Effector memory CD8-positive, alpha-beta T cell (primary cell): ENCODE measurements at regions not wholly inside any gene's neighbourhood (a gene's known extent, or its start where the extent isn't known, plus 50 kb on each side); places are given as distances from the start of the nearest gene placed in this dataset.
"Not testable (repeated sequence)": the region's sequence is repeated elsewhere in the genome, so short reads cannot be mapped to it uniquely, and the experiment has no call there.

Experiments
- ATAC-seq: fragments of 150-1000 bp; cut with Tn5 transposase; replicated peaks from 2 replicates; pipeline ENCODE4 v1.10.0; 2021; ENCODE audit warnings: mild to moderate bottlenecking, moderate library complexity
- DNase-seq, 3 experiments: peaks; one replicate each; pipeline ENCODE4 v3.0.0; 2021
- H3K27ac Mint-ChIP-seq, 2 donors: one replicate each; pipeline ENCODE4 v1.8.0; 2022; ENCODE audit warnings: mild to moderate bottlenecking in 2 of 2, mixed read lengths in 2 of 2, moderate library complexity in 2 of 2
- H3K27me3 Mint-ChIP-seq, 2 donors: one replicate each; pipeline ENCODE4 v1.8.0; 2022; ENCODE audit warnings: mixed read lengths in 2 of 2
- H3K36me3 Mint-ChIP-seq: one replicate; pipeline ENCODE4 v1.8.0; 2022; ENCODE audit warnings: mild to moderate bottlenecking, moderate library complexity, mixed read lengths; ENCODE audit not compliant: insufficient read depth
- H3K4me1 Mint-ChIP-seq, 2 donors: one replicate each; pipeline ENCODE4 v1.8.0; 2022; ENCODE audit warnings: low read depth in 2 of 2, mixed read lengths in 2 of 2
- H3K4me3 Mint-ChIP-seq, 2 donors: one replicate each; pipeline ENCODE4 v1.8.0; 2022; ENCODE audit warnings: mild to moderate bottlenecking in 2 of 2, mixed read lengths in 2 of 2, moderate library complexity in 2 of 2
- H3K9me3 Mint-ChIP-seq, 2 donors: one replicate each; pipeline ENCODE4 v1.8.0; 2022; ENCODE audit warnings: mixed read lengths in 2 of 2

GRCh38 chr11:71705738-71706432 lies 123.2 kb upstream of the KRTAP5-11 start:
- not testable (repeated sequence) for H3K4me1 Mint-ChIP-seq, DNase-seq, H3K4me3 Mint-ChIP-seq, H3K36me3 Mint-ChIP-seq, ATAC-seq, H3K9me3 Mint-ChIP-seq, H3K27ac Mint-ChIP-seq, H3K27me3 Mint-ChIP-seq

- H3K27ac Mint-ChIP-seq, result peak overlapping the region in 1 of 2 donors; percentile 41
- H3K36me3 Mint-ChIP-seq, result not testable (repeated sequence)
Observed at GRCh38 chr11:71707083-71707482, 124.4 kb upstream of the KRTAP5-11 start.

GRCh38 chr11:71709541-71709940 lies 123.5 kb upstream of the DEFB108B start:
- DNase-seq, result peak in 1 of 3 experiments; percentile 5
- not testable (repeated sequence) for H3K36me3 Mint-ChIP-seq, H3K4me1 Mint-ChIP-seq, H3K27ac Mint-ChIP-seq, H3K9me3 Mint-ChIP-seq, H3K4me3 Mint-ChIP-seq, ATAC-seq, H3K27me3 Mint-ChIP-seq

More at GRCh38 chr11:71707083-71707482, 124.4 kb upstream of the KRTAP5-11 start:
- not testable (repeated sequence) for ATAC-seq, H3K27me3 Mint-ChIP-seq, H3K4me3 Mint-ChIP-seq, H3K9me3 Mint-ChIP-seq, H3K4me1 Mint-ChIP-seq, DNase-seq

- H3K9me3 Mint-ChIP-seq, H3K27ac Mint-ChIP-seq, ATAC-seq, H3K4me1 Mint-ChIP-seq, H3K4me3 Mint-ChIP-seq, H3K27me3 Mint-ChIP-seq, H3K36me3 Mint-ChIP-seq: not testable (repeated sequence)
- peak; percentile 42 to 76 (median 50) for DNase-seq
Observed at GRCh38 chr11:71710171-71710671, 122.8 kb upstream of the DEFB108B start.

DNA sequence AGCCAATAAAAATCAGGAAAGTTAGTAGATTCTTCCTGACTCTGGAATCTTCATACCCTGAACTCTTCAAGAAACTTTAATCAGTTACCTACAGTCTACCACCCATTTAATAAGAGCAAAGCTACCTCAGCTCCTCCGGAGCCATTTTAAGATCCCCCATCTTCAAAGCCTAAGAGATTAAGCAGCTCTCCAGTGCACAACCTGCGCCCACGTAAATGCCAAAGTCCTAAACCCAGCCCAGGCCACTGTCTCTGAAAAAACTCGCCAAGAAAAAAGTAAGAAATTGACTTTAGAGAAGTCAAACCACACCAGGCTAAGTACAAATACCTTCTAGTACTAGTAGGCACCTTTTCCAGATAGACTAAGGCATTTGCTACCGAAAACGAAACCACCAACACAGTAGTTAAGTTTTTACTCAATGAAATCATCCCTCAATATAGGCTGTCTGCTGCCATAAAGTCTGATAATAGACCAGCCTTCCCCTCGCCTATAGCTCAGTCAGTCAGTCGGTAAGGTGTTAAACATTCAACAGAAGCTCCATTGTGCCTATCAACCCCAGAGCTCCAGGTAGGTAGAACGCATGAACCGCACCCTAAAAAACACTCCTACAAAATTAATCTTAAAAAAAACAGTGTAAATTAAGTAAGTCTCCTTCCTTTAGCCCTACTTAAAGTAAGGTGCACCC lies 122.2 kb upstream of the DEFB108B start:
- not testable (repeated sequence) for ATAC-seq, H3K9me3 Mint-ChIP-seq, H3K27ac Mint-ChIP-seq, H3K4me1 Mint-ChIP-seq, H3K27me3 Mint-ChIP-seq, H3K36me3 Mint-ChIP-seq, H3K4me3 Mint-ChIP-seq
- peak in 2 of 3 experiments; percentile 18 to 51 for DNase-seq

- peak overlapping the region in 1 of 2 donors; percentile 46 for H3K27ac Mint-ChIP-seq
- not testable (repeated sequence) for DNase-seq, H3K4me1 Mint-ChIP-seq, ATAC-seq, H3K36me3 Mint-ChIP-seq, H3K9me3 Mint-ChIP-seq, H3K27me3 Mint-ChIP-seq, H3K4me3 Mint-ChIP-seq
Observed at GRCh38 chr11:71712350-71712749, 120.7 kb upstream of the DEFB108B start.

GRCh38 chr11:71712846-71713245 lies 120.2 kb upstream of the DEFB108B start:
- not testable (repeated sequence) for DNase-seq, H3K27me3 Mint-ChIP-seq, H3K36me3 Mint-ChIP-seq, H3K4me1 Mint-ChIP-seq, H3K4me3 Mint-ChIP-seq, H3K9me3 Mint-ChIP-seq, ATAC-seq
- peak overlapping the region in 1 of 2 donors; percentile 46 for H3K27ac Mint-ChIP-seq

DNA sequence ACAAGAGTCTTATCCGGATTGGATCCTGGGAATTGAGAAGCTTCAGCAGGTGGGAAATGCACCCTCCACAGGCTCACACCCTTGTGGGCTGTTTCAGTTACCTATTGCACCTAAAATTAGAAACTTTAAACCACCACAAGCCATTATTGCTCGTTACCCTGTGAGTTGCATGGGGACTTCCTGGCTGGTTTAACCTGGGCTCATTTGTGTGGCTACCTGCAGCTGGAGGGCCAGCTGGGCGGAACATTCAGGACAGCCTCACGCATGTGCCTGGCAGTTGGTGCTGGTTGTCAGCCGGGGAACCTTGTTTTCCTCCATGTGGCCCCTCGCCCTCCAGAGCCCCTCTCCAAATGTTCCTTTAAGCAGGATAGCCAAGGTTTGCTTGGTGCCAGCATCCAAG lies 118.5 kb upstream of the DEFB108B start:
- not testable (repeated sequence) for H3K4me3 Mint-ChIP-seq, H3K4me1 Mint-ChIP-seq, H3K27me3 Mint-ChIP-seq, H3K9me3 Mint-ChIP-seq, DNase-seq, H3K36me3 Mint-ChIP-seq, H3K27ac Mint-ChIP-seq, ATAC-seq

DNA sequence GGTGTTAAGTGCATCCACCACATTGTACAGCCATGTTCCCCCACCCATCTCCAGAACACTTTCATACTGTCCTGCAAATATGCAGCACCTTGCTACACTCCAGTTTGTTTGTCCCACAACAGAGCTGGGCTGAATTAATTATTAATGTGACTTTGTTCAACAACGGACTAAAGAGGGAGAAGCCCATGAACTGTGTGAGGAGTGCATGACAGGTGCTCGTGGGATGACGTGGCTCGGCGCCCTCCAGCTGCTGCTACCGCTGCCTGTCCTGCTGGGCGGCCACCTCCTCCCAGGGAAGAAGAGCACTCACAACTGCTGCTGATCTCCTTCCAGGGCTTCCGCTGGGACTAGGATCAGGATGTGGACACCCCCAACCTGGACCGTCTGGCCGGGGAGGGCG lies 111.2 kb upstream of the DEFB108B start:
- H3K27ac Mint-ChIP-seq, H3K9me3 Mint-ChIP-seq, DNase-seq, H3K36me3 Mint-ChIP-seq, H3K4me1 Mint-ChIP-seq, H3K4me3 Mint-ChIP-seq, ATAC-seq: not testable (repeated sequence)
- peaks cover 16 to 39% of the 10 kb centered on the region in 2 donors for H3K27me3 Mint-ChIP-seq

DNA sequence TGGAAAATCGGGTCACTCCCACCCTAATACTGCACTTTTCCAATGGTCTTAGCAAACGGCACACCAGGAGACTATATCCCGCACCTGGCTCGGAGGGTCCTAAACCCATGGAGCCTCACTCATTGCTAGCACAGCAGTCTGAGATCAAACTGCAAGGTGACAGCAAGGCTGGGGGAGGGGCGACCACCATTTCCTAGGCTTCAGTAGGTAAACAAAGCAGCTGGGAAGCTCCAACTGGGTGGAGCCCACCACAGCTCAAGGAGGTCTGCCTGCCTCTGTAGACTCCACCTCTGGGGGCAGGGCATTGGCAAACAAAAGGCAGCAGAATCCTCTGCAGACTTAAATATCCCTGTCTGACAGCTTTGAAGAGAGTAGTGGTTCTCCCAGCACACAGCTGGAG lies 109.0 kb upstream of the DEFB108B start:
- DNase-seq, H3K4me3 Mint-ChIP-seq, H3K4me1 Mint-ChIP-seq, ATAC-seq, H3K36me3 Mint-ChIP-seq, H3K27ac Mint-ChIP-seq, H3K9me3 Mint-ChIP-seq: not testable (repeated sequence)
- H3K27me3 Mint-ChIP-seq, result peaks cover 25 to 47% of the 10 kb centered on the region in 2 donors

DNA sequence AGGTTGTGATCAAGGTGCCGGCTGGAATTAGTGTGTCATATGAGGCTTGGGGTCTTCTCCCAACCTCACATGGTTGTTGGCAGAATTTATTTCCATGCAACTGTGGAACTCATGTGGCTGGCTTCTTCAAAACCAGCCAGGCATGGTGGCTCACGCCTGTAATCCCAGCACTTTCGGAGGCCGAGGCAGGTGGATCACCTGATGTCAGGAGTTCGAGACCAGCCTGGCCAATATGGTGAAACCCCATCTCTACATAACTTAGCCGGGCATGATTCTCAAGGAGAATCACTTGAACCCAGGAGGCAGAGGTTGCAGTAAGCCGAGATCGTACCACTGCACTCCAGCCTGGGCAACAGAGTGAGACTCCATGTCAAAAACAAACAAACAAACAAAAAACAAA lies 102.3 kb upstream of the DEFB108B start:
- DNase-seq, H3K36me3 Mint-ChIP-seq, ATAC-seq, H3K4me3 Mint-ChIP-seq, H3K4me1 Mint-ChIP-seq, H3K9me3 Mint-ChIP-seq, H3K27ac Mint-ChIP-seq: not testable (repeated sequence)
- H3K27me3 Mint-ChIP-seq, result peaks cover 40 to 42% of the 10 kb centered on the region in 2 donors

DNA sequence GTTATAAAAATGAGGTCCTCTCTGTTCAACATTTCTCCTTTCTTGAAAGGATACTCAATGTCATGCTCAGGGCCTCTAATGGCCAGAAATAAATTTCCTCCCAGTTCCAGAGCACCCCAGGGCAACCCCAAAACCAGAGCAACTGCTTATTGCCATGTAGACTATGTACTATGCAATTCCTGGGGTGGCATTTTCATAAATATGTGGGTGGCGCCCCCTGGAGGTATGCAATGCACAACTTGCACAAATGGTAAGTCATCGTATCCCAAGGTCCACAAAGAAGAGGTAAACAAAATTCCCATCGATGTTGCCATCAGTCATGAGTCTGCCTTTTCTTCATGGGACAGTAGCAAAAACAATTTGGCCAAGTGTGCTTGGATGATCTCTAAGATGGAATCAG lies 98.6 kb upstream of the DEFB108B start:
- not testable (repeated sequence) for H3K9me3 Mint-ChIP-seq, H3K27ac Mint-ChIP-seq, H3K4me1 Mint-ChIP-seq, H3K36me3 Mint-ChIP-seq, ATAC-seq, H3K4me3 Mint-ChIP-seq
- DNase-seq, result peak; percentile 22 to 51 (median 24)
- H3K27me3 Mint-ChIP-seq, result peaks cover 41 to 42% of the 10 kb centered on the region in 2 donors

- not testable (repeated sequence) for H3K9me3 Mint-ChIP-seq, H3K4me3 Mint-ChIP-seq, DNase-seq, H3K4me1 Mint-ChIP-seq, H3K27ac Mint-ChIP-seq, ATAC-seq, H3K36me3 Mint-ChIP-seq
- H3K27me3 Mint-ChIP-seq, result peaks cover 64 to 70% of the 10 kb centered on the region in 2 donors
Observed at GRCh38 chr11:71738317-71738716, 94.7 kb upstream of the DEFB108B start.

DNA sequence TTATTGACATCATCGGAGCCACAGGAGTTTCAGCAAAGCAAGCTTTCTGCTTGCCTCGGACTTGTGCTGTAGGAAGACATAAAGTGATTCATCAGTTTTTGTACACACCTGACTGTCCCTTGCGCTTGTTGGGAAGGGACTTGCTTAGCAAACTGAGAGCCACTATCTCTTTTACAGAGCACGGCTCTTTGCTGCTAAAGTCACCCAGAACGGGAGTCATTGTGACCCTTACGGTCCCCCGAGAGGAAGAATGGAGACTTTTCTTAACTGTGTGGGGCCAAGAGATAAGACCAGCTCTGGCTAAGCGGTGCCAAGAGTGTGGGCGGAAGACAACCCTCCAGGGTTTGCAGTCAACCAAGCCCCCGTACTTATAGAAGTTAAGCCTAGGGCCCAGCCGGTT lies 89.6 kb upstream of the DEFB108B start:
- not testable (repeated sequence) for H3K27ac Mint-ChIP-seq, H3K4me3 Mint-ChIP-seq, ATAC-seq, H3K36me3 Mint-ChIP-seq, H3K4me1 Mint-ChIP-seq, H3K9me3 Mint-ChIP-seq, DNase-seq
- peaks cover 45 to 50% of the 10 kb centered on the region in 2 donors for H3K27me3 Mint-ChIP-seq
